ENCODE measurements at regions not wholly inside any gene's neighbourhood (a gene's known extent, or its start where the extent isn't known, plus 50 kb on each side); places are given as distances from the start of the nearest gene placed in this dataset.

DNA sequence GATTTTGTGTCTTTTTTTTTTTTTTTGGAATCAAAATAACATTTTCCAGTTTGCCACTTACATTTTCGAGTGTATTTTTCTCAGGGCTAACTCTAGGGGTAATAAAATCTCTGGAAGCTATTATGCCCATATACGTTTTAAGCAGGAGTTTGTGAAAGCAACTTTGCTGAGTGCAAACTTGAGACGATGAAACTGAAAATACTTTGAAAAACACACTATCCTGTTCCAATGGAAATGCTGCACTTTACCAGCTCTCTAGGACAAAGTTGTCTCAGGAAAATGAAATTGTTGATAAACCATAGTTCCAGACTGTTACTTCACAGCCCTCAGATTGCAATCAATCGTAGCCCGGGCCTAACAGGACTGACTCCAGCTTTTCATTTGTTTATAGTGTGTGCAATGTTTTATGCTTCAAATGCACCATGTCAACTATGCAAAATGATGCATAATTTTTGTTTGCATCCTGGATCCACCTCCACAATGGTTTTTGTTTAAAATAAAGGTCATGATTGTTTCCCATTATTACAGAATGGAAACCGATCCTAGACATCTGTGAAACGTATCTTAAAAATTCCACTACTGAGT lies 220.6 kb upstream of the PKN2 start:
- TF ChIP-seq, protein P1, sequence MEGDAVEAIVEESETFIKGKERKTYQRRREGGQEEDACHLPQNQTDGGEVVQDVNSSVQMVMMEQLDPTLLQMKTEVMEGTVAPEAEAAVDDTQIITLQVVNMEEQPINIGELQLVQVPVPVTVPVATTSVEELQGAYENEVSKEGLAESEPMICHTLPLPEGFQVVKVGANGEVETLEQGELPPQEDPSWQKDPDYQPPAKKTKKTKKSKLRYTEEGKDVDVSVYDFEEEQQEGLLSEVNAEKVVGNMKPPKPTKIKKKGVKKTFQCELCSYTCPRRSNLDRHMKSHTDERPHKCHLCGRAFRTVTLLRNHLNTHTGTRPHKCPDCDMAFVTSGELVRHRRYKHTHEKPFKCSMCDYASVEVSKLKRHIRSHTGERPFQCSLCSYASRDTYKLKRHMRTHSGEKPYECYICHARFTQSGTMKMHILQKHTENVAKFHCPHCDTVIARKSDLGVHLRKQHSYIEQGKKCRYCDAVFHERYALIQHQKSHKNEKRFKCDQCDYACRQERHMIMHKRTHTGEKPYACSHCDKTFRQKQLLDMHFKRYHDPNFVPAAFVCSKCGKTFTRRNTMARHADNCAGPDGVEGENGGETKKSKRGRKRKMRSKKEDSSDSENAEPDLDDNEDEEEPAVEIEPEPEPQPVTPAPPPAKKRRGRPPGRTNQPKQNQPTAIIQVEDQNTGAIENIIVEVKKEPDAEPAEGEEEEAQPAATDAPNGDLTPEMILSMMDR (IDR thresholded peaks at IDR 0.05 in 4 of 5, conservative IDR thresholded peaks at IDR 0.05 in 1 of 5), result no peak
- TF ChIP-seq POLR2A (IDR thresholded peaks at IDR 0.05), result no peak

Measured in gastrocnemius medialis (tissue), 4 donors.